IPS-20b (cell line): ENCODE measurements at regions not wholly inside any gene's neighbourhood (a gene's known extent, or its start where the extent isn't known, plus 50 kb on each side); places are given as distances from the start of the nearest gene placed in this dataset.

Source experiments
- H3K27ac ChIP-seq: one replicate; pipeline ENCODE4 v1.5.1; 2013; ENCODE audit warnings: low read length
- H3K27me3 ChIP-seq: 2 replicates; pipeline ENCODE4 v1.6.1; 2013; ENCODE audit warnings: mild to moderate bottlenecking, low read length, inconsistent platforms; ENCODE audit not compliant: insufficient read depth
- H3K36me3 ChIP-seq: 2 replicates; pipeline ENCODE4 v1.6.1; 2013; ENCODE audit warnings: low read depth, mild to moderate bottlenecking, inconsistent platforms, low read length, moderate library complexity; ENCODE audit not compliant: insufficient read depth
- H3K4me1 ChIP-seq: 2 replicates; pipeline ENCODE4 v1.6.1; 2013; ENCODE audit warnings: mild to moderate bottlenecking, control low read depth, inconsistent platforms, low read length, moderate library complexity; ENCODE audit not compliant: insufficient read depth
- H3K4me3 ChIP-seq: 2 replicates; pipeline ENCODE4 v1.5.1; 2013; ENCODE audit warnings: mild to moderate bottlenecking, low read length, inconsistent platforms
- H3K9ac ChIP-seq: 2 replicates; pipeline ENCODE4 v1.6.1; 2013; ENCODE audit warnings: low read depth, mild to moderate bottlenecking, inconsistent platforms, low read length, moderate library complexity
- H3K9me3 ChIP-seq: 2 replicates; pipeline ENCODE4 v1.6.1; 2013; ENCODE audit warnings: mild to moderate bottlenecking, low read depth, low read length, inconsistent platforms; ENCODE audit not compliant: insufficient read depth

- H3K9ac ChIP-seq: no peak overlapping the region
- H3K4me3 ChIP-seq: no peak overlapping the region
- H3K27me3 ChIP-seq: no peaks in the 10 kb centered on the region
- H3K9me3 ChIP-seq: no peaks in the 10 kb centered on the region
- peaks cover 19% of the 10 kb centered on the region for H3K4me1 ChIP-seq
- H3K27ac ChIP-seq: no peak overlapping the region
- no peaks in the 10 kb centered on the region for H3K36me3 ChIP-seq
Observed at GRCh38 chr18:41370740-41371139, 584.3 kb upstream of the PIK3C3 start.

- Histone ChIP-seq H3K4me3 (no peak overlapping the region), H3K9ac (no peak overlapping the region), H3K27me3 (no peaks in the 10 kb centered on the region), H3K36me3 (no peaks in the 10 kb centered on the region), H3K9me3 (peaks cover 12% of the 10 kb centered on the region; the same call in 1 of the 2 replicates), H3K27ac (no peak overlapping the region), H3K4me1 (no peaks in the 10 kb centered on the region)
Observed at GRCh38 chr18:41357708-41358107, 597.3 kb upstream of the PIK3C3 start.

GRCh38 chr18:41353777-41354528 lies 601.1 kb upstream of the PIK3C3 start:
- Histone ChIP-seq H3K9me3 (peaks cover 12% of the 10 kb centered on the region; the same call in 1 of the 2 replicates), H3K9ac (no peak overlapping the region), H3K4me1 (no peaks in the 10 kb centered on the region), H3K27ac (no peak overlapping the region), H3K27me3 (no peaks in the 10 kb centered on the region), H3K4me3 (no peak overlapping the region), H3K36me3 (no peaks in the 10 kb centered on the region)

- Histone ChIP-seq H3K4me1 (no peaks in the 10 kb centered on the region), H3K9ac (no peak overlapping the region), H3K36me3 (no peaks in the 10 kb centered on the region), H3K27ac (no peak overlapping the region), H3K27me3 (no peaks in the 10 kb centered on the region), H3K4me3 (no peak overlapping the region), H3K9me3 (no peaks in the 10 kb centered on the region)
Observed at GRCh38 chr18:41351430-41351829, 603.6 kb upstream of the PIK3C3 start.

- H3K4me3 ChIP-seq: no peak overlapping the region
- H3K27ac ChIP-seq: no peak overlapping the region
- H3K9me3 ChIP-seq: no peaks in the 10 kb centered on the region
- no peak overlapping the region for H3K9ac ChIP-seq
- no peaks in the 10 kb centered on the region for H3K4me1 ChIP-seq
- H3K27me3 ChIP-seq: no peaks in the 10 kb centered on the region
- H3K36me3 ChIP-seq: no peaks in the 10 kb centered on the region
Observed at GRCh38 chr18:41347057-41347456, 608.0 kb upstream of the PIK3C3 start.

- no peaks in the 10 kb centered on the region for H3K27me3 ChIP-seq
- H3K4me3 ChIP-seq: no peak overlapping the region
- H3K9me3 ChIP-seq: no peaks in the 10 kb centered on the region
- H3K4me1 ChIP-seq: no peaks in the 10 kb centered on the region
- H3K36me3 ChIP-seq: no peaks in the 10 kb centered on the region
- no peak overlapping the region for H3K9ac ChIP-seq
- H3K27ac ChIP-seq: no peak overlapping the region
Observed at GRCh38 chr18:41343808-41344207, 611.2 kb upstream of the PIK3C3 start.

GRCh38 chr18:41338341-41338740 lies 616.7 kb upstream of the PIK3C3 start:
- Histone ChIP-seq H3K27me3 (no peaks in the 10 kb centered on the region), H3K27ac (no peak overlapping the region), H3K9ac (no peak overlapping the region), H3K9me3 (no peaks in the 10 kb centered on the region), H3K4me3 (no peak overlapping the region), H3K4me1 (no peaks in the 10 kb centered on the region), H3K36me3 (no peaks in the 10 kb centered on the region)

GRCh38 chr18:41331661-41332060 lies 623.4 kb upstream of the PIK3C3 start:
- H3K9me3 ChIP-seq: peaks cover 6% of the 10 kb centered on the region
- H3K9ac ChIP-seq: no peak overlapping the region

GRCh38 chr18:41326311-41326710 lies 628.7 kb upstream of the PIK3C3 start:
- no peak overlapping the region for H3K4me3 ChIP-seq
- H3K27ac ChIP-seq: no peak overlapping the region
- peaks cover 6% of the 10 kb centered on the region for H3K9me3 ChIP-seq
- no peaks in the 10 kb centered on the region; the same call in 1 of the 2 replicates for H3K36me3 ChIP-seq
- H3K4me1 ChIP-seq: no peaks in the 10 kb centered on the region
- H3K9ac ChIP-seq: no peak overlapping the region
- H3K27me3 ChIP-seq: no peaks in the 10 kb centered on the region

More at GRCh38 chr18:41331661-41332060, 623.4 kb upstream of the PIK3C3 start:
- no peaks in the 10 kb centered on the region for H3K4me1 ChIP-seq
- H3K36me3 ChIP-seq: no peaks in the 10 kb centered on the region; the same call in 1 of the 2 replicates
- H3K27me3 ChIP-seq: no peaks in the 10 kb centered on the region
- no peak overlapping the region for H3K27ac ChIP-seq
- no peak overlapping the region for H3K4me3 ChIP-seq

- no peaks in the 10 kb centered on the region; the same call in 1 of the 2 replicates for H3K36me3 ChIP-seq
- H3K4me1 ChIP-seq: no peaks in the 10 kb centered on the region
- H3K27me3 ChIP-seq: no peaks in the 10 kb centered on the region
- H3K27ac ChIP-seq: no peak overlapping the region
- no peak overlapping the region for H3K4me3 ChIP-seq
- H3K9me3 ChIP-seq: peaks cover 6% of the 10 kb centered on the region
- no peak overlapping the region for H3K9ac ChIP-seq
Observed at GRCh38 chr18:41324934-41325333, 630.1 kb upstream of the PIK3C3 start.

GRCh38 chr18:41324020-41324791 lies 630.8 kb upstream of the PIK3C3 start:
- Histone ChIP-seq H3K27ac (no peak overlapping the region), H3K27me3 (no peaks in the 10 kb centered on the region)

GRCh38 chr18:41323044-41323443 lies 632.0 kb upstream of the PIK3C3 start:
- no peak overlapping the region for H3K9ac ChIP-seq
- no peak overlapping the region for H3K4me3 ChIP-seq
- no peaks in the 10 kb centered on the region for H3K4me1 ChIP-seq
- no peaks in the 10 kb centered on the region for H3K27me3 ChIP-seq
- peaks cover 6% of the 10 kb centered on the region; the same call in 1 of the 2 replicates for H3K9me3 ChIP-seq
- no peak overlapping the region for H3K27ac ChIP-seq
- no peaks in the 10 kb centered on the region; the same call in 1 of the 2 replicates for H3K36me3 ChIP-seq

More at GRCh38 chr18:41324020-41324791, 630.8 kb upstream of the PIK3C3 start:
- Histone ChIP-seq H3K9me3 (peaks cover 6% of the 10 kb centered on the region), H3K9ac (no peak overlapping the region), H3K36me3 (no peaks in the 10 kb centered on the region; the same call in 1 of the 2 replicates), H3K4me3 (no peak overlapping the region), H3K4me1 (no peaks in the 10 kb centered on the region)
